Activated B cell treated with CpG ODN at 0.5 μM for 24 hours (primary cell): ENCODE measurements at regions not wholly inside any gene's neighbourhood (a gene's known extent, or its start where the extent isn't known, plus 50 kb on each side); places are given as distances from the start of the nearest gene placed in this dataset.

ENCODE experiments used
- ATAC-seq: fragments of 200-7000 bp; cut with Tn5 transposase; one replicate; pipeline ENCODE4 v1.10.0; 2021; ENCODE audit warnings: low read depth, mild to moderate bottlenecking, moderate library complexity
- CTCF ChIA-PET: fragments of 350-600 bp; sonication (Branson Sonifier 250); formaldehyde crosslinking; loops from one replicate; lab custom pipeline; 2021; ENCODE audit warnings: antibody characterized with exemption; lab: Charles Lee
- POLR2A ChIA-PET: fragments of 350-600 bp; sonication (Branson Sonifier 250); formaldehyde crosslinking; loops from one replicate; lab custom pipeline; 2021; ENCODE audit warnings: antibody characterized with exemption; lab: Charles Lee
- DNase-seq: peaks from one replicate; pipeline ENCODE4 v3.0.0; 2022
- H3K27ac Mint-ChIP-seq: one replicate; pipeline ENCODE4 v1.8.0; 2020; ENCODE audit warnings: mixed read lengths
- H3K27me3 Mint-ChIP-seq: one replicate; pipeline ENCODE4 v1.8.0; 2021; ENCODE audit warnings: mixed read lengths
- H3K36me3 Mint-ChIP-seq: one replicate; pipeline ENCODE4 v1.8.0; 2021; ENCODE audit warnings: low read depth, mixed read lengths
- H3K4me1 Mint-ChIP-seq: one replicate; pipeline ENCODE4 v1.8.0; 2021; ENCODE audit warnings: mixed read lengths
- H3K4me3 Mint-ChIP-seq: one replicate; pipeline ENCODE4 v1.8.0; 2020; ENCODE audit warnings: mild to moderate bottlenecking, mixed read lengths
- H3K9me3 Mint-ChIP-seq: one replicate; pipeline ENCODE4 v1.8.0; 2020; ENCODE audit warnings: mixed read lengths
- CTCF ChIP-seq: fragments of 200-600 bp; IDR thresholded peaks from one replicate; pipeline ENCODE4 v1.8.0; 2022; ENCODE audit warnings: antibody characterized with exemption, mild to moderate bottlenecking
- intact Hi-C: fragments of 100-400 bp; cut with micrococcal nuclease; formaldehyde crosslinking; loops from one replicate; pipeline ENCODE4 v1.15.1; 2024

GRCh38 chr13:86813198-86813597, 858.0 kb upstream of the SLITRK5 start:
- Mint-ChIP-seq H3K27me3 (no peaks in the 10 kb centered on the region), H3K27ac (no peak overlapping the region), H3K9me3 (peaks cover 4% of the 10 kb centered on the region), H3K36me3 (no peaks in the 10 kb centered on the region), H3K4me1 (no peaks in the 10 kb centered on the region), H3K4me3 (no peak overlapping the region)
- no peak for TF ChIP-seq CTCF
- ChIA-PET POLR2A (no interaction called here), CTCF (no interaction called here)
- DNase-seq (no peak), ATAC-seq (no peak)
- intact Hi-C loops: no loop called here

- H3K36me3 Mint-ChIP-seq: no peaks in the 10 kb centered on the region
- H3K9me3 Mint-ChIP-seq: peaks cover 11% of the 10 kb centered on the region
- no peak overlapping the region for H3K27ac Mint-ChIP-seq
- TF ChIP-seq CTCF: no peak
- no peak overlapping the region for H3K4me3 Mint-ChIP-seq
- H3K4me1 Mint-ChIP-seq: no peaks in the 10 kb centered on the region
- CTCF ChIA-PET: no interaction called here
- no peak for ATAC-seq
- POLR2A ChIA-PET: no interaction called here
- no peak for DNase-seq
- intact Hi-C loops: no loop called here
- H3K27me3 Mint-ChIP-seq: no peaks in the 10 kb centered on the region
These were observed 845.8 kb upstream of the SLITRK5 start for GRCh38 chr13:86825410-86825809.

GRCh38 chr13:86826232-86826631, 844.9 kb upstream of the SLITRK5 start:
- ATAC-seq: no peak
- CTCF ChIA-PET: no interaction called here
- POLR2A ChIA-PET: no interaction called here
- H3K4me3 Mint-ChIP-seq: no peak overlapping the region
- no peaks in the 10 kb centered on the region for H3K27me3 Mint-ChIP-seq
- no peaks in the 10 kb centered on the region for H3K4me1 Mint-ChIP-seq
- TF ChIP-seq CTCF: no peak
- intact Hi-C loops: no loop called here
- DNase-seq: no peak
- H3K36me3 Mint-ChIP-seq: no peaks in the 10 kb centered on the region
- H3K27ac Mint-ChIP-seq: no peak overlapping the region
- H3K9me3 Mint-ChIP-seq: peaks cover 7% of the 10 kb centered on the region

- no peak overlapping the region for H3K27ac Mint-ChIP-seq
- POLR2A ChIA-PET: no interaction called here
- intact Hi-C loops: no loop called here
- CTCF ChIA-PET: no interaction called here
- DNase-seq (no peak), ATAC-seq (no peak)
- H3K9me3 Mint-ChIP-seq: peaks cover 6% of the 10 kb centered on the region
- H3K4me1 Mint-ChIP-seq: no peaks in the 10 kb centered on the region
- no peak overlapping the region for H3K4me3 Mint-ChIP-seq
- no peak for TF ChIP-seq CTCF
- no peaks in the 10 kb centered on the region for H3K27me3 Mint-ChIP-seq
- no peaks in the 10 kb centered on the region for H3K36me3 Mint-ChIP-seq
These were observed 841.1 kb upstream of the SLITRK5 start for GRCh38 chr13:86830046-86830445.

GRCh38 chr13:86831084-86831483, 840.1 kb upstream of the SLITRK5 start:
- POLR2A ChIA-PET: no interaction called here
- no peaks in the 10 kb centered on the region for H3K4me1 Mint-ChIP-seq
- H3K27ac Mint-ChIP-seq: no peak overlapping the region
- peaks cover 13% of the 10 kb centered on the region for H3K9me3 Mint-ChIP-seq
- no peak for TF ChIP-seq CTCF
- CTCF ChIA-PET: no interaction called here
- DNase-seq (no peak), ATAC-seq (no peak)
- no peak overlapping the region for H3K4me3 Mint-ChIP-seq
- intact Hi-C loops: no loop called here
- H3K36me3 Mint-ChIP-seq: no peaks in the 10 kb centered on the region
- no peaks in the 10 kb centered on the region for H3K27me3 Mint-ChIP-seq
